Heart right ventricle (tissue), 16 donors: ENCODE measurements at regions not wholly inside any gene's neighbourhood (a gene's known extent, or its start where the extent isn't known, plus 50 kb on each side); places are given as distances from the start of the nearest gene placed in this dataset.
A peak's percentile ranks its signal among the peaks of the same experiment; 100 is the strongest.

Experiments
- ATAC-seq, 8 donors: fragments of 200-7000 bp; cut with Tn5 transposase; one replicate each; pipeline ENCODE4 v1.9.1; 2020; ENCODE audit warnings: mild to moderate bottlenecking in 8 of 8, moderate library complexity in 8 of 8, moderate number of reproducible peaks in 1 of 8
- DNase-seq, 2 donors: peaks; one replicate each; pipeline ENCODE4 v3.0.0-alpha.2; 2020
- H3K27ac ChIP-seq, 10 donors: fragments of 200-600 bp; sonication (generic) in 2 of 10; one replicate each; pipeline versions ENCODE4 v1.5.0 to v1.8.0; 2020 to 2022; ENCODE audit warnings: mild to moderate bottlenecking in 3 of 10
- H3K27me3 ChIP-seq, 7 donors: fragments of 200-600 bp; one replicate each; pipeline ENCODE4 v1.8.0; 2021 to 2022; ENCODE audit warnings: mild to moderate bottlenecking in 2 of 7
- H3K36me3 ChIP-seq, 9 donors: fragments of 200-600 bp; sonication (generic) in 1 of 9; one replicate each; pipeline versions ENCODE4 v1.5.0 to v1.8.0; 2020 to 2022; ENCODE audit warnings: mild to moderate bottlenecking in 2 of 9
- H3K4me1 ChIP-seq, 9 donors: fragments of 200-600 bp; sonication (generic) in 1 of 9; one replicate each; pipeline versions ENCODE4 v1.5.0 to v1.8.0; 2020 to 2022; ENCODE audit warnings: mild to moderate bottlenecking in 4 of 9
- H3K4me3 ChIP-seq, 10 donors: fragments of 200-600 bp; sonication (generic) in 2 of 10; one replicate each; pipeline versions ENCODE4 v1.5.0 to v1.8.0; 2020 to 2022; ENCODE audit warnings: mild to moderate bottlenecking in 7 of 10, moderate library complexity in 2 of 10
- H3K9me3 ChIP-seq, 11 donors: fragments of 200-600 bp in 10 of 11; sonication (generic) in 2 of 11; one replicate each; pipeline versions ENCODE4 v1.5.0 to v1.8.0; 2013 to 2022; ENCODE audit warnings: mild to moderate bottlenecking in 2 of 11, control low read depth in 1 of 11, moderate library complexity in 1 of 11
- WGBS, 2 donors: extraction: QIAGEN DNeasy Blood & Tissue Kit; methylation state at CpG; one replicate each; pipeline ENCODE4 v1.1.7; 2013; ENCODE audit warnings: inconsistent platforms in 1 of 2; 5-methylcytosine and 5-hydroxymethylcytosine counted together
- intact Hi-C, 10 donors: fragments of 100-400 bp; cut with DNase I; formaldehyde crosslinking; loops; one replicate each; pipeline versions ENCODE4 v1.11.1 to v1.14.2; 2022
- TF ChIP-seq, protein P1 (sequence below), 9 donors: fragments of 200-600 bp; sonication (generic) in 2 of 9; IDR thresholded peaks; one replicate each; pipeline versions ENCODE4 v1.5.0 to v1.8.0; 2021 to 2022; ENCODE audit warnings: antibody characterized with exemption in 9 of 9, mild to moderate bottlenecking in 5 of 9, moderate library complexity in 1 of 9
- donor health status: Arrhythmogenic right ventricular cardiomyopathy.
- donor health status: ischemic (EF 13 %, LVEDD 7.1; RV severe dilation, severe dysfunction).
- donor health status: healthy with polysubstance abuse.
- donor health status: DM: no; HTN: yes; CAD: no.
- donor health status: DM: no; HTN: no; CAD: no.
- donor health status: ischemic (EF 25% LVEDD 6.9; RV normal size, moderate dysfunction).
- donor health status: ischemic (EF 25% LVEDD 5.7; RV mildly dilated, moderate dysfunction).
- donor health status: healthy.
- donor health status: DM: yes; HTN: yes; CAD: no.
- donor health status: Ischemic cardiomyopathy.
- donor health status: ischemic (EF 35%, LVEDD 5.7; RV mildly dilated, moderate dysfunction).
- donor health status: nonischemic (EF 11% LVEDD 7.7; RV severe dilation, severe dysfunction).
- donor health status: DM: yes; HTN: yes; CAD: no.
- donor health status: PGD.
- donor health status: ischemic (EF 29% LVEDD 5.4; RV normal size, mild dysfunction).
- donor health status: nonischemic (EF 23%, LVEDD 6.1; RV moderate dilation, normal function).

- H3K9me3 ChIP-seq, result no peaks in the 10 kb centered on the region
- H3K4me3 ChIP-seq, result peak overlapping the region in 6 of 10 donors; percentile 21 to 35 (median 29)
- WGBS, 2 donors, result 36 to 45% methylated on average over 16 of the region's 16 CpGs
- H3K36me3 ChIP-seq, result no peaks in the 10 kb centered on the region
- ATAC-seq, result peak in 2 of 8 donors; percentile 5 to 43
- H3K4me1 ChIP-seq, result peaks cover 0 to 51% (median 37%) of the 10 kb centered on the region in 9 donors
- intact Hi-C loops, result loop anchor here in 1 of 10 donors (5.0 kb wide), 1 partner anchor 665 kb away; the partner anchor contains the start of gene ZNF608
- no peak for DNase-seq
- TF ChIP-seq, protein P1, sequence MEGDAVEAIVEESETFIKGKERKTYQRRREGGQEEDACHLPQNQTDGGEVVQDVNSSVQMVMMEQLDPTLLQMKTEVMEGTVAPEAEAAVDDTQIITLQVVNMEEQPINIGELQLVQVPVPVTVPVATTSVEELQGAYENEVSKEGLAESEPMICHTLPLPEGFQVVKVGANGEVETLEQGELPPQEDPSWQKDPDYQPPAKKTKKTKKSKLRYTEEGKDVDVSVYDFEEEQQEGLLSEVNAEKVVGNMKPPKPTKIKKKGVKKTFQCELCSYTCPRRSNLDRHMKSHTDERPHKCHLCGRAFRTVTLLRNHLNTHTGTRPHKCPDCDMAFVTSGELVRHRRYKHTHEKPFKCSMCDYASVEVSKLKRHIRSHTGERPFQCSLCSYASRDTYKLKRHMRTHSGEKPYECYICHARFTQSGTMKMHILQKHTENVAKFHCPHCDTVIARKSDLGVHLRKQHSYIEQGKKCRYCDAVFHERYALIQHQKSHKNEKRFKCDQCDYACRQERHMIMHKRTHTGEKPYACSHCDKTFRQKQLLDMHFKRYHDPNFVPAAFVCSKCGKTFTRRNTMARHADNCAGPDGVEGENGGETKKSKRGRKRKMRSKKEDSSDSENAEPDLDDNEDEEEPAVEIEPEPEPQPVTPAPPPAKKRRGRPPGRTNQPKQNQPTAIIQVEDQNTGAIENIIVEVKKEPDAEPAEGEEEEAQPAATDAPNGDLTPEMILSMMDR (IDR thresholded peaks at IDR 0.05), result no peak
- H3K27ac ChIP-seq, result peak overlapping the region in 9 of 10 donors; percentile 2 to 74 (median 50)
- no peaks in the 10 kb centered on the region for H3K27me3 ChIP-seq
Observed at GRCh38 chr5:125411744-125412560, 665.5 kb upstream of the ZNF608 start.

GRCh38 chr5:125412561-125413495 lies 666.4 kb upstream of the ZNF608 start:
- Histone ChIP-seq H3K27me3 (no peaks in the 10 kb centered on the region), H3K27ac (peak overlapping the region in 5 of 10 donors; percentile 32 to 74 (median 50)), H3K36me3 (no peaks in the 10 kb centered on the region), H3K4me1 (peaks cover 0 to 51% (median 37%) of the 10 kb centered on the region in 9 donors), H3K9me3 (no peaks in the 10 kb centered on the region), H3K4me3 (peak overlapping the region in 5 of 10 donors; percentile 18 to 34 (median 28))
- 32 to 37% methylated on average over 14 of the region's 14 CpGs for WGBS, 2 donors
- DNase-seq, result peak; percentile 53 to 58
- TF ChIP-seq, protein P1 (IDR thresholded peaks at IDR 0.05), result peak in 7 of 9 donors; percentile 25 to 64 (median 44)
- ATAC-seq, result peak; percentile 77 to 92 (median 87)
- intact Hi-C loops, result loop anchor here in 1 of 10 donors (5.0 kb wide), 1 partner anchor 666 kb away; the partner anchor contains the start of gene ZNF608

GRCh38 chr5:125413496-125414274 lies 667.2 kb upstream of the ZNF608 start:
- Histone ChIP-seq H3K27me3 (no peaks in the 10 kb centered on the region), H3K4me1 (peaks cover 0 to 51% (median 33%) of the 10 kb centered on the region in 9 donors), H3K36me3 (no peaks in the 10 kb centered on the region), H3K9me3 (no peaks in the 10 kb centered on the region), H3K27ac (no peak overlapping the region), H3K4me3 (no peak overlapping the region)
- no peak for ATAC-seq
- TF ChIP-seq, protein P1 (IDR thresholded peaks at IDR 0.05), result no peak
- DNase-seq, result no peak
- intact Hi-C loops, result loop anchor here in 1 of 10 donors (5.0 kb wide), 1 partner anchor 666 kb away; the partner anchor contains the start of gene ZNF608
- 95 to 96% methylated on average over 3 of the region's 3 CpGs for WGBS, 2 donors
